ENCODE measurements at regions not wholly inside any gene's neighbourhood (a gene's known extent, or its start where the extent isn't known, plus 50 kb on each side); places are given as distances from the start of the nearest gene placed in this dataset.

DNA sequence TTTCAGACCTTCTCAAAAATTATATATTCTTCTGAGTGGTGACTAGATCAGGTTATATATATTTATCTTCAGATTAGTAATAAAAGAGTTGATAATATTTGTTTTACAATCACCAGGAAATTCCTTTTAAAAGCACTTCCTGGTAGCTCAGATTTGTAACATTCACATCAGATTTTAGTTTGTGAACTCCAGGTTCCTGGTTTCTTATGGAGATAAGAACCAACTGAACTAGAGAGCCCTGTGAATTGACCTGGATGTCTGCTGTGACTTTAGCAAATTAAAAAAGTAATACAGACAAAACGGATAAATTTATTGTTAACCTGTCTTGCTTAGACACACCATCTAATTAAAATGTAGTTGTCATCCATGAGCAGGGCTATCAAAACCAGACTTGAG lies 868.7 kb downstream of the BCL11A start:
- H3K23me2 ChIP-seq (ENCODE audit: low read depth, low read length) = no peaks in the 10 kb centered on the region

More for the DNA sequence above, 868.7 kb downstream of the BCL11A start:
- no peaks in the 10 kb centered on the region for H3K79me2 ChIP-seq (ENCODE audit: control insufficient read depth in 1 of 2, insufficient read depth in 2 of 2, low read length in 2 of 2)
- H2BK12ac ChIP-seq (ENCODE audit: low read depth, low read length) = no peak overlapping the region
- H4K20me1 ChIP-seq (replicated peaks in 1 of 2; ENCODE audit: control insufficient read depth in 1 of 2, insufficient read depth in 2 of 2, low read length in 2 of 2) = no peaks in the 10 kb centered on the region
- H3K4me1 ChIP-seq (replicated peaks in 1 of 4; ENCODE audit: control insufficient read depth in 3 of 4, insufficient read depth in 4 of 4, low read length in 3 of 4) = no peaks in the 10 kb centered on the region
- FAIRE-seq (no peak), DNase-seq (ENCODE audit: low read depth in 1 of 2, low spot score in 2 of 2) (no peak)
- POLR2A ChIA-PET (ENCODE audit: partially characterized antibody) = no interaction called here
- no peak overlapping the region for H2BK20ac ChIP-seq (ENCODE audit: low read length)
- no peak overlapping the region for H3K4me2 ChIP-seq (ENCODE audit: insufficient read depth in 1 of 2, low read depth in 2 of 2, low read length in 2 of 2)
- TF ChIP-seq KDM5A (IDR thresholded peaks at IDR 0.05; ENCODE audit: low read length) (no peak), JUN (IDR thresholded peaks at IDR 0.05; ENCODE audit: low read depth, low read length) (no peak), NRF1 (IDR thresholded peaks at IDR 0.05; ENCODE audit: low read depth, low read length) (no peak), CBX8 (IDR thresholded peaks at IDR 0.05; ENCODE audit: borderline replicate concordance, low read depth, low read length) (no peak), SIRT6 (IDR thresholded peaks at IDR 0.05; ENCODE audit: low read length) (no peak)
- TF ChIP-seq, protein P1, sequence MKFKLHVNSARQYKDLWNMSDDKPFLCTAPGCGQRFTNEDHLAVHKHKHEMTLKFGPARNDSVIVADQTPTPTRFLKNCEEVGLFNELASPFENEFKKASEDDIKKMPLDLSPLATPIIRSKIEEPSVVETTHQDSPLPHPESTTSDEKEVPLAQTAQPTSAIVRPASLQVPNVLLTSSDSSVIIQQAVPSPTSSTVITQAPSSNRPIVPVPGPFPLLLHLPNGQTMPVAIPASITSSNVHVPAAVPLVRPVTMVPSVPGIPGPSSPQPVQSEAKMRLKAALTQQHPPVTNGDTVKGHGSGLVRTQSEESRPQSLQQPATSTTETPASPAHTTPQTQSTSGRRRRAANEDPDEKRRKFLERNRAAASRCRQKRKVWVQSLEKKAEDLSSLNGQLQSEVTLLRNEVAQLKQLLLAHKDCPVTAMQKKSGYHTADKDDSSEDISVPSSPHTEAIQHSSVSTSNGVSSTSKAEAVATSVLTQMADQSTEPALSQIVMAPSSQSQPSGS (IDR thresholded peaks at IDR 0.05; ENCODE audit: low read length) = no peak
- no peak overlapping the region for H3K27ac ChIP-seq (ENCODE audit: low read depth, low read length)
- H3K23ac ChIP-seq (ENCODE audit: insufficient read length) = no peak overlapping the region
- no peak overlapping the region for H3K56ac ChIP-seq (replicated peaks; ENCODE audit: insufficient read length, low read depth, low read length)
- H3K9ac ChIP-seq (replicated peaks in 1 of 4; ENCODE audit: extremely low read depth in 1 of 4, low read depth in 3 of 4, low read length in 3 of 4) = no peak overlapping the region
- no peak overlapping the region for H4K91ac ChIP-seq (replicated peaks; ENCODE audit: insufficient read length, low read length)
- H4K5ac ChIP-seq (ENCODE audit: insufficient read length, low read depth, low read length) = no peak overlapping the region
- H2BK5ac ChIP-seq (ENCODE audit: low read depth, low read length) = no peak overlapping the region
- H2BK15ac ChIP-seq (ENCODE audit: low read length) = no peak overlapping the region
- H3K36me3 ChIP-seq (ENCODE audit: control insufficient read depth in 2 of 4, insufficient read depth in 4 of 4, low read length in 3 of 4) = no peaks in the 10 kb centered on the region
- CTCF ChIA-PET (ENCODE audit: partially characterized antibody) = no interaction called here
- no peak overlapping the region for H4K8ac ChIP-seq (ENCODE audit: extremely low read depth, insufficient read depth, low read length)
- 75% methylated on average over 1 of the region's 1 CpG; no CpG with 5 or more reads in 1 of the 2 experiments for WGBS, 2 experiments (ENCODE audit: extremely low coverage in 1 of 2, insufficient coverage in 1 of 2, insufficient read length in 1 of 2, insufficient replicate concordance in 2 of 2, low coverage in 1 of 2, low lambda C conversion rate in 2 of 2, missing lambda C conversion rate in 1 of 2)
- H3K27me3 ChIP-seq (replicated peaks in 1 of 4; ENCODE audit: control insufficient read depth in 3 of 4, extremely low read depth in 1 of 4, insufficient read depth in 3 of 4, low read length in 3 of 4) = no peaks in the 10 kb centered on the region
- H2AFZ ChIP-seq (ENCODE audit: low read length) = no peak overlapping the region
- no peak overlapping the region for H3K4ac ChIP-seq (replicated peaks; ENCODE audit: insufficient read length, low read depth, low read length)
- no peak overlapping the region for H2BK120ac ChIP-seq (replicated peaks; ENCODE audit: low read depth, low read length)
- no peak overlapping the region for H3K14ac ChIP-seq (ENCODE audit: insufficient read length)
- H2AK5ac ChIP-seq (ENCODE audit: low read depth, low read length) = no peak overlapping the region
- no peaks in the 10 kb centered on the region for H3K9me3 ChIP-seq (ENCODE audit: insufficient read depth in 2 of 2, low read depth in 1 of 2, low read length in 1 of 2)
- no peak overlapping the region for H3K18ac ChIP-seq (ENCODE audit: extremely low read depth, low read length)
- H3K79me1 ChIP-seq (ENCODE audit: low read depth, low read length) = no peaks in the 10 kb centered on the region
- H3K4me3 ChIP-seq (ENCODE audit: extremely low read depth in 1 of 4, insufficient read depth in 2 of 4, low read depth in 3 of 4, low read length in 4 of 4) = no peak overlapping the region
